Spleen (tissue), 11 donors: ENCODE measurements at regions not wholly inside any gene's neighbourhood (a gene's known extent, or its start where the extent isn't known, plus 50 kb on each side); places are given as distances from the start of the nearest gene placed in this dataset.

Experiments used
- DNase-seq: peaks from one replicate; pipeline ENCODE4 v3.0.0-alpha.2; 2020
- H3K27ac ChIP-seq, 8 donors: fragments of 200-600 bp; sonication (generic) in 7 of 8; 1 replicate in 4 of 8; 2 replicates in 4 of 8; pipeline versions ENCODE4 v1.5.0 to v1.8.0; 2016 to 2021; ENCODE audit warnings: inconsistent platforms in 4 of 8, mild to moderate bottlenecking in 4 of 8, moderate library complexity in 1 of 8
- H3K27me3 ChIP-seq, 7 donors: fragments of 200-600 bp; sonication (generic) in 6 of 7; replicated peaks in 1 of 7; 1 replicate in 4 of 7; 2 replicates in 3 of 7; pipeline versions ENCODE4 v1.5.0 to v1.8.0; 2016 to 2021; ENCODE audit warnings: inconsistent platforms in 3 of 7, mild to moderate bottlenecking in 1 of 7
- H3K36me3 ChIP-seq, 6 donors: fragments of 200-600 bp; sonication (generic) in 5 of 6; 1 replicate in 4 of 6; 2 replicates in 2 of 6; pipeline versions ENCODE4 v1.5.0 to v1.8.0; 2016 to 2021; ENCODE audit warnings: inconsistent platforms in 2 of 6
- H3K4me1 ChIP-seq, 6 donors: fragments of 200-600 bp; sonication (generic) in 5 of 6; 1 replicate in 3 of 6; 2 replicates in 3 of 6; pipeline versions ENCODE4 v1.5.0 to v1.8.0; 2016 to 2021; ENCODE audit warnings: inconsistent platforms in 3 of 6
- H3K4me3 ChIP-seq, 8 donors: fragments of 200-600 bp; sonication (generic) in 7 of 8; 1 replicate in 4 of 8; 2 replicates in 4 of 8; pipeline versions ENCODE4 v1.5.0 to v1.8.0; 2016 to 2021; ENCODE audit warnings: inconsistent platforms in 4 of 8, mild to moderate bottlenecking in 4 of 8, moderate library complexity in 2 of 8
- H3K9me3 ChIP-seq, 8 donors: fragments of 200-600 bp; sonication (generic) in 7 of 8; 1 replicate in 4 of 8; 2 replicates in 4 of 8; pipeline versions ENCODE4 v1.5.0 to v1.8.0; 2016 to 2021; ENCODE audit warnings: inconsistent platforms in 4 of 8
- CTCF ChIP-seq, 11 experiments: fragments of 200-600 bp in 7 of 11; fragments of 450-650 bp in 4 of 11; sonication (generic) in 4 of 11; IDR thresholded peaks in 8 of 11; conservative IDR thresholded peaks in 3 of 11; 1 replicate in 7 of 11; 2 replicates in 4 of 11; pipeline versions ENCODE4 v1.4.0 to v1.8.0; 2016 to 2021; ENCODE audit warnings: antibody characterized with exemption in 11 of 11, inconsistent platforms in 4 of 11, mild to moderate bottlenecking in 1 of 11
- POLR2A ChIP-seq, 3 donors: fragments of 450-650 bp; IDR thresholded peaks; one replicate each; pipeline ENCODE4 v1.5.1; 2017; ENCODE audit warnings: antibody characterized with exemption in 3 of 3, mild to moderate bottlenecking in 1 of 3
- POLR2AphosphoS5 ChIP-seq, 3 donors: sonication (generic); formaldehyde crosslinking; IDR thresholded peaks; one replicate each; pipeline ENCODE4 v1.5.1; 2017; ENCODE audit warnings: antibody characterized with exemption in 3 of 3
- WGBS, 5 donors: extraction: QIAGEN DNeasy Blood & Tissue Kit in 3 of 5; methylation state at CpG; one replicate each; pipeline versions ENCODE4 v1.1.5 to v1.1.7; 2013 to 2018; 5-methylcytosine and 5-hydroxymethylcytosine counted together
- intact Hi-C: fragments of 100-400 bp; cut with DNase I; formaldehyde crosslinking; loops from one replicate; pipeline ENCODE4 v1.15.0; 2023; ENCODE audit warnings: low total_unique reads
- donor health status: healthy with polysubstance abuse.
- donor health status: DM: no; HTN: no; CAD: no; lungs with moderate emphysema.
- donor health status: DM: no; HTN: no; CAD: no.
- donor health status: Bipolar disorder and iron deficiency.
- donor health status: healthy.
- donor health status: DM: no; HTN: no; CAD: no.
- donor health status: DM: yes; HTN: yes; CAD: no.

- Histone ChIP-seq H3K27me3 (peaks cover 0 to 3% (median 0%) of the 10 kb centered on the region in 7 donors), H3K36me3 (no peaks in the 10 kb centered on the region), H3K4me3 (no peak overlapping the region), H3K4me1 (no peaks in the 10 kb centered on the region), H3K9me3 (no peaks in the 10 kb centered on the region), H3K27ac (no peak overlapping the region)
- no peak for DNase-seq
- 74 to 85% (median 77%) methylated on average over 3 of the region's 3 CpGs for WGBS, 5 donors
- intact Hi-C loops: loop anchor here (10.0 kb wide), 2 partner anchors 198 to 898 kb away; no protein-coding TSS in a partner anchor
- TF ChIP-seq POLR2AphosphoS5 (IDR thresholded peaks at IDR 0.05): no peak
- no peak for TF ChIP-seq CTCF (IDR thresholded peaks at IDR 0.05 in 8 of 11, conservative IDR thresholded peaks at IDR 0.05 in 3 of 11)
- TF ChIP-seq POLR2A (IDR thresholded peaks at IDR 0.05): no peak
Measured at GRCh38 chr14:60356386-60356785, 107.4 kb downstream of the PPM1A start.

GRCh38 chr14:60356906-60357550 is 108.0 kb downstream of the PPM1A start:
- Histone ChIP-seq H3K4me1 (no peaks in the 10 kb centered on the region), H3K4me3 (no peak overlapping the region), H3K36me3 (no peaks in the 10 kb centered on the region), H3K27me3 (no peaks in the 10 kb centered on the region), H3K27ac (no peak overlapping the region), H3K9me3 (no peaks in the 10 kb centered on the region)
- TF ChIP-seq POLR2A (IDR thresholded peaks at IDR 0.05): no peak
- no peak for TF ChIP-seq CTCF (IDR thresholded peaks at IDR 0.05 in 8 of 11, conservative IDR thresholded peaks at IDR 0.05 in 3 of 11)
- no peak for TF ChIP-seq POLR2AphosphoS5 (IDR thresholded peaks at IDR 0.05)
- intact Hi-C loops: loop anchor here (10.0 kb wide), 2 partner anchors 198 to 898 kb away; no protein-coding TSS in a partner anchor
- DNase-seq: no peak
- WGBS, 5 donors: 62 to 73% (median 69%) methylated on average over 10 of the region's 10 CpGs

- Histone ChIP-seq H3K36me3 (no peaks in the 10 kb centered on the region), H3K27me3 (no peaks in the 10 kb centered on the region), H3K4me3 (no peak overlapping the region), H3K4me1 (no peaks in the 10 kb centered on the region), H3K27ac (no peak overlapping the region), H3K9me3 (no peaks in the 10 kb centered on the region)
- 86 to 99% (median 87%) methylated on average over 3 of the region's 3 CpGs for WGBS, 5 donors
- no peak for DNase-seq
- intact Hi-C loops: loop anchor here (10.0 kb wide), 2 partner anchors 197 to 897 kb away; no protein-coding TSS in a partner anchor
- no peak for TF ChIP-seq POLR2A (IDR thresholded peaks at IDR 0.05)
- no peak for TF ChIP-seq POLR2AphosphoS5 (IDR thresholded peaks at IDR 0.05)
- TF ChIP-seq CTCF (IDR thresholded peaks at IDR 0.05 in 8 of 11, conservative IDR thresholded peaks at IDR 0.05 in 3 of 11): no peak
Measured at GRCh38 chr14:60357551-60358149, 108.6 kb downstream of the PPM1A start.

- Histone ChIP-seq H3K9me3 (no peaks in the 10 kb centered on the region), H3K27me3 (peaks cover 0 to 6% (median 0%) of the 10 kb centered on the region in 7 donors), H3K27ac (no peak overlapping the region), H3K36me3 (no peaks in the 10 kb centered on the region), H3K4me3 (no peak overlapping the region), H3K4me1 (no peaks in the 10 kb centered on the region)
- WGBS, 5 donors: 91 to 93% (median 92%) methylated on average over 2 of the region's 2 CpGs
- TF ChIP-seq POLR2A (IDR thresholded peaks at IDR 0.05): no peak
- TF ChIP-seq CTCF (IDR thresholded peaks at IDR 0.05 in 8 of 11, conservative IDR thresholded peaks at IDR 0.05 in 3 of 11): no peak
- TF ChIP-seq POLR2AphosphoS5 (IDR thresholded peaks at IDR 0.05): no peak
- DNase-seq: no peak
- intact Hi-C loops: no loop called here
Measured at GRCh38 chr14:60363275-60363674, 114.3 kb downstream of the PPM1A start.
